Ishikawa (cell line): ENCODE measurements at regions not wholly inside any gene's neighbourhood (a gene's known extent, or its start where the extent isn't known, plus 50 kb on each side); places are given as distances from the start of the nearest gene placed in this dataset.

Experiments
- FOXM1 ChIP-seq: IDR thresholded peaks from 2 replicates; pipeline ENCODE4 v1.6.1; 2012; ENCODE audit warnings: low read depth, borderline replicate concordance
- REST ChIP-seq: IDR thresholded peaks from 2 replicates; pipeline ENCODE4 v1.6.1; 2012; ENCODE audit warnings: low read depth, mild to moderate bottlenecking

- no peak for TF ChIP-seq FOXM1
- TF ChIP-seq REST, result no peak
Observed at GRCh38 chr3:16790432-16791400, 94.0 kb upstream of the PLCL2 start.
